ENCODE measurements at regions not wholly inside any gene's neighbourhood (a gene's known extent, or its start where the extent isn't known, plus 50 kb on each side); places are given as distances from the start of the nearest gene placed in this dataset.

DNA sequence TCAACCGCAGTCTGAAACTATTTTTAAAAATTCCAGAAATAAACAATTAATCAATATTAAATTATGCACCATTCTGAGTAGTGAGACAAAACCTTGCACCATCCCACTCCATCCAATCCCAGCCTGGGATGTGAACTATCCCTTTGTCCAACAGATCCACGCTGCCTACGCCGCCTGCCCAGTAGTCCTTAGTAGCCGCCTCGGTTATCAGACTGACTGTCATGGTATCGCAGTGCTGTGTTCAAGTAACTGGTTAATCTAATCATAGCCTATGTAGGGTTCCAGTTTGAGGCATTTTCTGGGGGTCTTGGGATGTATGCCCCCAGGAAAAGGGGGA is 437.7 kb downstream of the HS3ST3B1 start:
- Histone ChIP-seq H3K9ac (ENCODE audit: low read length) (no peak overlapping the region), H4K20me1 (ENCODE audit: insufficient read depth) (no peaks in the 10 kb centered on the region), H3K9me2 (ENCODE audit: insufficient read depth) (no peaks in the 10 kb centered on the region), H3K79me2 (ENCODE audit: insufficient read depth, low read length) (no peaks in the 10 kb centered on the region), H3K27ac (ENCODE audit: low read depth, low read length) (no peak overlapping the region), H3K4me3 (replicated peaks in 1 of 2; ENCODE audit: low read depth in 1 of 2, low read length in 2 of 2) (no peak overlapping the region), H3K4me1 (ENCODE audit: control insufficient read depth in 1 of 2, insufficient read depth in 2 of 2, low read length in 2 of 2) (no peaks in the 10 kb centered on the region), H3K36me3 (ENCODE audit: control insufficient read depth in 1 of 2, insufficient read depth in 2 of 2, low read length in 2 of 2) (no peaks in the 10 kb centered on the region), H2AFZ (ENCODE audit: low read depth, low read length, poor library complexity, severe bottlenecking) (no peak overlapping the region), H3K4me2 (ENCODE audit: low read length) (no peak overlapping the region), H3K9me3 (ENCODE audit: control insufficient read depth in 1 of 2, insufficient read depth in 1 of 2, low read depth in 1 of 2, low read length in 2 of 2) (peaks cover 0 to 6% of the 10 kb centered on the region in 2 experiments; a peak in 1 of 4 replicates), H3K27me3 (ENCODE audit: insufficient read depth, low read length) (no peaks in the 10 kb centered on the region)
- RAD21 ChIA-PET (ENCODE audit: low non-redundant PET in 1 of 2, low total read pairs in 2 of 2, uncharacterized antibody in 2 of 2, unreplicated experiment in 2 of 2) = no interaction called here
- intact Hi-C loops (cut with micrococcal nuclease) = no loop called here
- POLR2A ChIA-PET = no interaction called here
- CTCF ChIA-PET = no interaction called here
- TF ChIP-seq, protein P1, sequence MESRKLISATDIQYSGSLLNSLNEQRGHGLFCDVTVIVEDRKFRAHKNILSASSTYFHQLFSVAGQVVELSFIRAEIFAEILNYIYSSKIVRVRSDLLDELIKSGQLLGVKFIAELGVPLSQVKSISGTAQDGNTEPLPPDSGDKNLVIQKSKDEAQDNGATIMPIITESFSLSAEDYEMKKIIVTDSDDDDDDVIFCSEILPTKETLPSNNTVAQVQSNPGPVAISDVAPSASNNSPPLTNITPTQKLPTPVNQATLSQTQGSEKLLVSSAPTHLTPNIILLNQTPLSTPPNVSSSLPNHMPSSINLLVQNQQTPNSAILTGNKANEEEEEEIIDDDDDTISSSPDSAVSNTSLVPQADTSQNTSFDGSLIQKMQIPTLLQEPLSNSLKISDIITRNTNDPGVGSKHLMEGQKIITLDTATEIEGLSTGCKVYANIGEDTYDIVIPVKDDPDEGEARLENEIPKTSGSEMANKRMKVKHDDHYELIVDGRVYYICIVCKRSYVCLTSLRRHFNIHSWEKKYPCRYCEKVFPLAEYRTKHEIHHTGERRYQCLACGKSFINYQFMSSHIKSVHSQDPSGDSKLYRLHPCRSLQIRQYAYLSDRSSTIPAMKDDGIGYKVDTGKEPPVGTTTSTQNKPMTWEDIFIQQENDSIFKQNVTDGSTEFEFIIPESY (IDR thresholded peaks at IDR 0.05; ENCODE audit: extremely low read depth, insufficient replicate concordance, low read length) = no peak
- TF ChIP-seq CBX3 (IDR thresholded peaks at IDR 0.05; ENCODE audit: low read depth) (no peak), RAD21 (IDR thresholded peaks at IDR 0.05; ENCODE audit: low read depth) (no peak), EZH2phosphoT487 (IDR thresholded peaks at IDR 0.05; ENCODE audit: borderline replicate concordance) (no peak), YY1 (IDR thresholded peaks at IDR 0.05; ENCODE audit: extremely low read depth, insufficient replicate concordance, low read depth, low read length) (no peak)
- TF ChIP-seq, protein P2, sequence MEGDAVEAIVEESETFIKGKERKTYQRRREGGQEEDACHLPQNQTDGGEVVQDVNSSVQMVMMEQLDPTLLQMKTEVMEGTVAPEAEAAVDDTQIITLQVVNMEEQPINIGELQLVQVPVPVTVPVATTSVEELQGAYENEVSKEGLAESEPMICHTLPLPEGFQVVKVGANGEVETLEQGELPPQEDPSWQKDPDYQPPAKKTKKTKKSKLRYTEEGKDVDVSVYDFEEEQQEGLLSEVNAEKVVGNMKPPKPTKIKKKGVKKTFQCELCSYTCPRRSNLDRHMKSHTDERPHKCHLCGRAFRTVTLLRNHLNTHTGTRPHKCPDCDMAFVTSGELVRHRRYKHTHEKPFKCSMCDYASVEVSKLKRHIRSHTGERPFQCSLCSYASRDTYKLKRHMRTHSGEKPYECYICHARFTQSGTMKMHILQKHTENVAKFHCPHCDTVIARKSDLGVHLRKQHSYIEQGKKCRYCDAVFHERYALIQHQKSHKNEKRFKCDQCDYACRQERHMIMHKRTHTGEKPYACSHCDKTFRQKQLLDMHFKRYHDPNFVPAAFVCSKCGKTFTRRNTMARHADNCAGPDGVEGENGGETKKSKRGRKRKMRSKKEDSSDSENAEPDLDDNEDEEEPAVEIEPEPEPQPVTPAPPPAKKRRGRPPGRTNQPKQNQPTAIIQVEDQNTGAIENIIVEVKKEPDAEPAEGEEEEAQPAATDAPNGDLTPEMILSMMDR (IDR thresholded peaks at IDR 0.05 in 2 of 3, conservative IDR thresholded peaks at IDR 0.05 in 1 of 3; ENCODE audit: borderline replicate concordance in 1 of 3, insufficient read depth in 1 of 3, low read depth in 2 of 3, low read length in 2 of 3) = no peak
- ATAC-seq = no peak
- no TSS peak for BruUV-seq (replicated peaks)
- no peak for DNase-seq (ENCODE audit: low read depth, low spot score)
